ENCODE measurements at regions not wholly inside any gene's neighbourhood (a gene's known extent, or its start where the extent isn't known, plus 50 kb on each side); places are given as distances from the start of the nearest gene placed in this dataset.
A peak's percentile ranks its signal among the peaks of the same experiment; 100 is the strongest.

GRCh38 chr2:136572335-136572734 lies 193.0 kb upstream of the THSD7B start:
- no peak for DNase-seq (ENCODE audit: low spot score)

DNA sequence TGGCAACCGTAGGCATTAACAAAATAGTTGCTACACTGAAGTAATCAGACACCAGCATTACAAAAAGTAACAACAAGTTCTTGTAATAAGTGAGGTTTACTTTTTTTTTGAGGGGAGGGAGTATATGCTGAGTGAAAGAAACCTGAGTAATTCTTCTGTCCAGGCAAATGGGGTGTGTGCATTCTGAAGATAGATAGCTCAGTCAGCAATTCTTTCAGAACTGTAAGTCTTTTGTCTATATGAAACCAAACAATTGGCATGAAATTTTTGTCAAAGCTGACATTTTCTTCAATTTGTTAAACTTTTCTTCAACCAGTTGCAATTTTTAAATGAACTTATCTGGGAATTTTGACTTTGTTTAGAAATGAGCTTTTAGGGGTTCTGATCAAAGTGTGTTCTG lies 208.1 kb upstream of the THSD7B start:
- no peak for DNase-seq (ENCODE audit: low spot score)

- DNase-seq (ENCODE audit: low spot score), result no peak
Measured at GRCh38 chr2:136550181-136550580, 215.2 kb upstream of the THSD7B start.

- DNase-seq (ENCODE audit: low spot score), result no peak
Measured at GRCh38 chr2:136539355-136539754, 226.0 kb upstream of the THSD7B start.

GRCh38 chr2:136538489-136538888 lies 226.9 kb upstream of the THSD7B start:
- no peak for DNase-seq (ENCODE audit: low spot score)

- DNase-seq (ENCODE audit: low spot score), result no peak
Measured at GRCh38 chr2:136534811-136535210, 230.5 kb upstream of the THSD7B start.

- no peak for DNase-seq (ENCODE audit: low spot score)
Measured at GRCh38 chr2:136532171-136532570, 233.2 kb upstream of the THSD7B start.

DNA sequence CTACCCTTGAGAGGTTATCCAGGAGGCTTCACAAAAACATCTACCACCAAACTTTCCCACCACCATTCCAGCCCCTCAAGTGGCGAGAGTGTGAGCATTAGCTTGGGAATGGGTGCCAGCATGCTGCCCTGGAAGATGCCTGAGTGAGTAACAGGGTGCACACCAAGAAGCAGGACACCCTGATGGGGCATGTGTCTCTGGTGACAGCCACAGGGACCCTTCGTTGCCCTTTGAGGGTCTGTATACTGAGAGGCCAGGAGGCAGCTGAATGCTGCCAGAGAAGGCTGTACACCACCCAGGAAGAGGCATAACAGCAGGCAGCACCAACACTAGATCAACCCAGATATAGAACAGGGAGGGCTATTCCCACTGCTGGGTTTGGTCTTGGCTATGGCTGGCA lies 233.6 kb upstream of the THSD7B start:
- DNase-seq (ENCODE audit: low spot score), result no peak

GRCh38 chr2:136530146-136530545 lies 235.2 kb upstream of the THSD7B start:
- DNase-seq (ENCODE audit: low spot score), result no peak

GRCh38 chr2:136527560-136527959 lies 237.8 kb upstream of the THSD7B start:
- DNase-seq (ENCODE audit: low spot score), result peak; percentile 6

- no peak for DNase-seq (ENCODE audit: low spot score)
Measured at GRCh38 chr2:136522724-136523123, 242.6 kb upstream of the THSD7B start.

- DNase-seq (ENCODE audit: low spot score), result no peak
Measured at GRCh38 chr2:136517716-136518115, 247.6 kb upstream of the THSD7B start.

DNA sequence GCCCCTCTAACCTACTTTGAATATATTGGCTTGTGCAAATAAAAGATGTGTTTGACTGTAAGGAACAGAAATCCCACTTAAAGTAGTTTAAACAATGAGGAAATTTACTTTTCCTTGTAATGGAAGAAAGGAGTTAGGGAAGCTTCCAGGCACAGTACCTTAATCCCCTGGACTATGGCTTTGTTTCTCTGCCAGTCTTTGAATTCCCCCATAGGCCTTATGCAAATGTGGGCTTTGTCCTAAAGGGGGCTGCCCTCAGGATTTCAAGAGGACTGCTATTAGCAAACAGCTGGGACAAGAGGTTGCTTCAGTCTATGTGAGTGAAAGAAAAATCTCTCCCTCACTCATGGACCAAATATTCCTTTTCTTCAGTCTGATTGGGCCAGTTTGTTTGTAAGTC lies 255.1 kb upstream of the THSD7B start:
- no peak for DNase-seq (ENCODE audit: low spot score)

GRCh38 chr2:136505462-136505861 lies 259.9 kb upstream of the THSD7B start:
- no peak for DNase-seq (ENCODE audit: low spot score)

GRCh38 chr2:136502660-136503059 lies 262.7 kb upstream of the THSD7B start:
- DNase-seq (ENCODE audit: low spot score), result no peak

- DNase-seq (ENCODE audit: low spot score), result no peak
Measured at GRCh38 chr2:136497709-136498108, 267.6 kb upstream of the THSD7B start.

DNA sequence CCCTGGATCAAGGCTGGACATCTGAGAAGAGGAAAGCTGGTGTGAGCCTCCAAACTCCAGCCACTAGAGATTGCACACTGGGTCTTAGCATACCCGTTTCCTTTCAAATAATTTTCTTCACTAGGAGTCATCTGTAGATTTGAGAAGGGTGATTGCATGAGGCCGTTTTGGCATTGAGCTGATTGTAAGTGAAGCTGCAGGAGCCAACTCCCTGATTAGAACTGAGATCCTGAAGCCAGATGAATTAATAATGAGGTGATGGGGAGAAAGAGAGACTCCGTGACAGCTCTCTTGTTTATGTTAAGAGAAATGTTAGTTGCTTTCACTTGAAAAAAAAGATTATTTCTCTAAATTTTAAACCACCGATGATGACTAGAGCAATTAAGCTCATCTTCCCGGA lies 268.4 kb upstream of the THSD7B start:
- no peak for DNase-seq (ENCODE audit: low spot score)

- no peak for DNase-seq (ENCODE audit: low spot score)
Measured at GRCh38 chr2:136495636-136496035, 269.7 kb upstream of the THSD7B start.

GRCh38 chr2:136492901-136493300 lies 272.4 kb upstream of the THSD7B start:
- DNase-seq (ENCODE audit: low spot score), result no peak

GRCh38 chr2:136490100-136490499 lies 275.2 kb upstream of the THSD7B start:
- no peak for DNase-seq (ENCODE audit: low spot score)

GRCh38 chr2:136487421-136487820 lies 277.9 kb upstream of the THSD7B start:
- DNase-seq (ENCODE audit: low spot score), result no peak

- DNase-seq (ENCODE audit: low spot score), result no peak
Measured at GRCh38 chr2:136486115-136486514, 279.2 kb upstream of the THSD7B start.

DNA sequence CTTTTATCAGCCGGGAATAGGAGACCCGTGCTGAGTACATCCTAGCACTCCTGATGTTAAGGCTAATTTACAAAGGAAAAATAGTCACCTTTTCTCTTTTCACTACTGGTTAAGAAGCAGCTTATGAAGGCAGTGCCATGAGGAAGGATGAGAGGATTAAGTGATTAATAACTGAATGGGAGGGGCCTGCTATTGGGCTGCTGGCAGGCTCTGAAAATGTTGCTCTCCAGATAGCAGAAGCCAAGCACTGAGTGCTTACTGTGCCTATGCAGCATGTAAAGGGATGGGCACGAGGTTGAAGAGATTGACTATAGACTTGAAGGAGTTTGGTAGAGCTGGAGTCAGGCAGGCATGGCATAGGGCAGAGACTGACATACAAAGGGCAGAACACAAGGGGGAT lies 282.4 kb upstream of the THSD7B start:
- DNase-seq (ENCODE audit: low spot score), result no peak

- no peak for DNase-seq (ENCODE audit: low spot score)
Measured at GRCh38 chr2:136482006-136482405, 283.3 kb upstream of the THSD7B start.

- DNase-seq (ENCODE audit: low spot score), result no peak
Measured at GRCh38 chr2:136479696-136480095, 285.6 kb upstream of the THSD7B start.
